Heart right ventricle (tissue), 16 donors: ENCODE measurements at regions not wholly inside any gene's neighbourhood (a gene's known extent, or its start where the extent isn't known, plus 50 kb on each side); places are given as distances from the start of the nearest gene placed in this dataset.

Source experiments
- ATAC-seq, 8 donors: fragments of 200-7000 bp; cut with Tn5 transposase; one replicate each; pipeline ENCODE4 v1.9.1; 2020; ENCODE audit warnings: mild to moderate bottlenecking in 8 of 8, moderate library complexity in 8 of 8, moderate number of reproducible peaks in 1 of 8
- DNase-seq, 2 donors: peaks; one replicate each; pipeline ENCODE4 v3.0.0-alpha.2; 2020
- H3K27ac ChIP-seq, 10 donors: fragments of 200-600 bp; sonication (generic) in 2 of 10; one replicate each; pipeline versions ENCODE4 v1.5.0 to v1.8.0; 2020 to 2022; ENCODE audit warnings: mild to moderate bottlenecking in 3 of 10
- H3K27me3 ChIP-seq, 7 donors: fragments of 200-600 bp; one replicate each; pipeline ENCODE4 v1.8.0; 2021 to 2022; ENCODE audit warnings: mild to moderate bottlenecking in 2 of 7
- H3K36me3 ChIP-seq, 9 donors: fragments of 200-600 bp; sonication (generic) in 1 of 9; one replicate each; pipeline versions ENCODE4 v1.5.0 to v1.8.0; 2020 to 2022; ENCODE audit warnings: mild to moderate bottlenecking in 2 of 9
- H3K4me1 ChIP-seq, 9 donors: fragments of 200-600 bp; sonication (generic) in 1 of 9; one replicate each; pipeline versions ENCODE4 v1.5.0 to v1.8.0; 2020 to 2022; ENCODE audit warnings: mild to moderate bottlenecking in 4 of 9
- H3K4me3 ChIP-seq, 10 donors: fragments of 200-600 bp; sonication (generic) in 2 of 10; one replicate each; pipeline versions ENCODE4 v1.5.0 to v1.8.0; 2020 to 2022; ENCODE audit warnings: mild to moderate bottlenecking in 7 of 10, moderate library complexity in 2 of 10
- H3K9me3 ChIP-seq, 11 donors: fragments of 200-600 bp in 10 of 11; sonication (generic) in 2 of 11; one replicate each; pipeline versions ENCODE4 v1.5.0 to v1.8.0; 2013 to 2022; ENCODE audit warnings: mild to moderate bottlenecking in 2 of 11, control low read depth in 1 of 11, moderate library complexity in 1 of 11
- CTCF ChIP-seq, 9 donors: fragments of 200-600 bp; sonication (generic) in 2 of 9; IDR thresholded peaks; one replicate each; pipeline versions ENCODE4 v1.5.0 to v1.8.0; 2021 to 2022; ENCODE audit warnings: antibody characterized with exemption in 9 of 9, mild to moderate bottlenecking in 5 of 9, moderate library complexity in 1 of 9
- WGBS, 2 donors: extraction: QIAGEN DNeasy Blood & Tissue Kit; methylation state at CpG; one replicate each; pipeline ENCODE4 v1.1.7; 2013; ENCODE audit warnings: inconsistent platforms in 1 of 2; 5-methylcytosine and 5-hydroxymethylcytosine counted together
- intact Hi-C, 10 donors: fragments of 100-400 bp; cut with DNase I; formaldehyde crosslinking; loops; one replicate each; pipeline versions ENCODE4 v1.11.1 to v1.14.2; 2022
- donor health status: Arrhythmogenic right ventricular cardiomyopathy.
- donor health status: ischemic (EF 13 %, LVEDD 7.1; RV severe dilation, severe dysfunction).
- donor health status: healthy with polysubstance abuse.
- donor health status: DM: no; HTN: yes; CAD: no.
- donor health status: DM: no; HTN: no; CAD: no.
- donor health status: ischemic (EF 25% LVEDD 6.9; RV normal size, moderate dysfunction).
- donor health status: ischemic (EF 25% LVEDD 5.7; RV mildly dilated, moderate dysfunction).
- donor health status: healthy.
- donor health status: DM: yes; HTN: yes; CAD: no.
- donor health status: Ischemic cardiomyopathy.
- donor health status: ischemic (EF 35%, LVEDD 5.7; RV mildly dilated, moderate dysfunction).
- donor health status: nonischemic (EF 11% LVEDD 7.7; RV severe dilation, severe dysfunction).
- donor health status: DM: yes; HTN: yes; CAD: no.
- donor health status: PGD.
- donor health status: ischemic (EF 29% LVEDD 5.4; RV normal size, mild dysfunction).
- donor health status: nonischemic (EF 23%, LVEDD 6.1; RV moderate dilation, normal function).

DNA sequence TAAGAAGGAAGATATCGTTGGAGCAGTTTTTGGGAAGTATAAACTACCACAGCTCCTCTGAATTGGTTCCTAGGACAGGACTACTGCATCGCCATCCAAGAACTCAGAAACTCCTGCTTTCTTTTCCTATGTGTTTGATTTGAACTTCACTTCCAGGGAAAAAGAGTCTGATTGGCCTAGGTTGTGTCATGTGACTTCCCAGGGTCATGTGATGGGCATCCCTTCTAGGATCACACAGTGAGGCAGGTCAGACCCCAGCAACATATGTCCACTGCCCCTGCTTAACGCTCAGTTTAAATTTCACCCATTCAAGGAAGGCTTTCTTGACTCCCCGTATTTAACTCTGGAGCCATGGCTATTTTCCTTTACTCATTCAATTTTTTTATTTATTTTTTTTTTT lies 445.2 kb upstream of the SALL1 start:
- no peak for ATAC-seq
- Histone ChIP-seq H3K4me3 (no peak overlapping the region), H3K4me1 (no peaks in the 10 kb centered on the region), H3K27me3 (peaks cover 0 to 8% (median 0%) of the 10 kb centered on the region in 7 donors), H3K27ac (no peak overlapping the region), H3K9me3 (peaks cover 0 to under 1% (median 0%) of the 10 kb centered on the region in 11 donors), H3K36me3 (no peaks in the 10 kb centered on the region)
- DNase-seq = no peak
- 90 to 91% methylated on average over 4 of the region's 4 CpGs for WGBS, 2 donors
- no peak for TF ChIP-seq CTCF (IDR thresholded peaks at IDR 0.05)
- intact Hi-C loops = no loop called here

GRCh38 chr16:51592535-51593300 lies 441.6 kb upstream of the SALL1 start:
- no peaks in the 10 kb centered on the region for H3K9me3 ChIP-seq
- 49 to 50% methylated on average over 9 of the region's 9 CpGs for WGBS, 2 donors
- peaks cover 0 to 20% (median 0%) of the 10 kb centered on the region in 7 donors for H3K27me3 ChIP-seq
- no peaks in the 10 kb centered on the region for H3K36me3 ChIP-seq
- ATAC-seq (no peak), DNase-seq (no peak)
- H3K4me1 ChIP-seq = no peaks in the 10 kb centered on the region
- intact Hi-C loops = no loop called here
- no peak overlapping the region for H3K4me3 ChIP-seq
- H3K27ac ChIP-seq = no peak overlapping the region
- TF ChIP-seq CTCF (IDR thresholded peaks at IDR 0.05) = no peak

- no peaks in the 10 kb centered on the region for H3K4me1 ChIP-seq
- TF ChIP-seq CTCF (IDR thresholded peaks at IDR 0.05) = no peak
- no peaks in the 10 kb centered on the region for H3K9me3 ChIP-seq
- H3K27ac ChIP-seq = no peak overlapping the region
- intact Hi-C loops = no loop called here
- no peak for ATAC-seq
- no peaks in the 10 kb centered on the region for H3K36me3 ChIP-seq
- DNase-seq = no peak
- H3K4me3 ChIP-seq = no peak overlapping the region
- WGBS, 2 donors = 19 to 22% methylated on average over 9 of the region's 9 CpGs
- H3K27me3 ChIP-seq = peaks cover 0 to 20% (median 0%) of the 10 kb centered on the region in 7 donors
These were observed 441.0 kb upstream of the SALL1 start for GRCh38 chr16:51592001-51592501.

- 9 to 16% methylated on average over 2 of the region's 2 CpGs for WGBS, 2 donors
- no peak for TF ChIP-seq CTCF (IDR thresholded peaks at IDR 0.05)
- no peak for DNase-seq
These were observed 440.4 kb upstream of the SALL1 start for GRCh38 chr16:51591480-51591879.

More at GRCh38 chr16:51591480-51591879, 440.4 kb upstream of the SALL1 start:
- Histone ChIP-seq H3K4me1 (no peaks in the 10 kb centered on the region), H3K27ac (no peak overlapping the region), H3K36me3 (no peaks in the 10 kb centered on the region), H3K9me3 (no peaks in the 10 kb centered on the region), H3K27me3 (peaks cover 0 to 20% (median 0%) of the 10 kb centered on the region in 7 donors), H3K4me3 (no peak overlapping the region)
- intact Hi-C loops = no loop called here
- ATAC-seq = no peak
